Thyroid gland (tissue), 4 donors: ENCODE measurements at regions not wholly inside any gene's neighbourhood (a gene's known extent, or its start where the extent isn't known, plus 50 kb on each side); places are given as distances from the start of the nearest gene placed in this dataset.

ENCODE experiments used
- DNase-seq, 2 donors: peaks; one replicate each; pipeline ENCODE4 v3.0.0-alpha.2; 2019
- H3K27ac ChIP-seq, 3 donors: fragments of 200-600 bp; sonication (generic); 1 replicate in 2 of 3; 2 replicates in 1 of 3; pipeline ENCODE4 v1.5.1; 2016 to 2019; ENCODE audit warnings: mild to moderate bottlenecking in 1 of 3, moderate library complexity in 1 of 3
- H3K27me3 ChIP-seq: fragments of 200-600 bp; sonication (generic); one replicate; pipeline ENCODE4 v1.5.1; 2019
- H3K36me3 ChIP-seq, 2 donors: fragments of 200-600 bp; sonication (generic); one replicate each; pipeline ENCODE4 v1.5.1; 2016 to 2019
- H3K4me1 ChIP-seq, 2 donors: fragments of 200-600 bp; sonication (generic); one replicate each; pipeline ENCODE4 v1.5.1; 2017 to 2019
- H3K4me3 ChIP-seq, 3 donors: fragments of 200-600 bp; sonication (generic); replicated peaks in 1 of 3; 1 replicate in 2 of 3; 2 replicates in 1 of 3; pipeline ENCODE4 v1.5.1; 2016; ENCODE audit warnings: mild to moderate bottlenecking in 1 of 3
- H3K9me3 ChIP-seq: fragments of 200-600 bp; sonication (generic); one replicate; pipeline ENCODE4 v1.5.1; 2017
- CTCF ChIP-seq, 6 experiments: fragments of 200-600 bp in 3 of 6; fragments of 450-650 bp in 3 of 6; sonication (generic) in 3 of 6; IDR thresholded peaks; one replicate each; pipeline ENCODE4 v1.5.1; 2016 to 2019; ENCODE audit warnings: antibody characterized with exemption in 6 of 6, mild to moderate bottlenecking in 2 of 6, inconsistent platforms in 1 of 6, moderate library complexity in 1 of 6
- POLR2A ChIP-seq, 2 donors: fragments of 450-650 bp; IDR thresholded peaks; one replicate each; pipeline ENCODE4 v1.6.1; 2017; ENCODE audit warnings: antibody characterized with exemption in 2 of 2, mild to moderate bottlenecking in 2 of 2, moderate library complexity in 1 of 2
- WGBS, 2 donors: methylation state at CpG; one replicate each; pipeline ENCODE4 v1.1.5; 2017; 5-methylcytosine and 5-hydroxymethylcytosine counted together
- intact Hi-C: fragments of 100-400 bp; cut with DNase I; formaldehyde crosslinking; loops from one replicate; pipeline ENCODE4 v1.15.1; 2023

- no peaks in the 10 kb centered on the region for H3K9me3 ChIP-seq
- H3K4me1 ChIP-seq: no peaks in the 10 kb centered on the region
- no peaks in the 10 kb centered on the region for H3K27me3 ChIP-seq
- H3K36me3 ChIP-seq: no peaks in the 10 kb centered on the region
- WGBS, 2 donors: 87 to 88% methylated on average over 2 of the region's 2 CpGs
- intact Hi-C loops: no loop called here
- no peak for TF ChIP-seq POLR2A (IDR thresholded peaks at IDR 0.05)
- no peak for TF ChIP-seq CTCF (IDR thresholded peaks at IDR 0.05)
- DNase-seq: no peak
- H3K27ac ChIP-seq: no peak overlapping the region
- no peak overlapping the region for H3K4me3 ChIP-seq
Measured at GRCh38 chr4:126451237-126451873, 1136.6 kb downstream of the FAT4 start.

GRCh38 chr4:126455865-126456264 lies 1141.1 kb downstream of the FAT4 start:
- no peaks in the 10 kb centered on the region for H3K4me1 ChIP-seq
- H3K36me3 ChIP-seq: no peaks in the 10 kb centered on the region
- H3K4me3 ChIP-seq: no peak overlapping the region
- no peak for TF ChIP-seq CTCF (IDR thresholded peaks at IDR 0.05)
- TF ChIP-seq POLR2A (IDR thresholded peaks at IDR 0.05): no peak
- H3K27me3 ChIP-seq: no peaks in the 10 kb centered on the region
- WGBS, 2 donors: 92 to 96% methylated on average over 4 of the region's 4 CpGs
- H3K27ac ChIP-seq: no peak overlapping the region
- no peaks in the 10 kb centered on the region for H3K9me3 ChIP-seq
- intact Hi-C loops: no loop called here
- no peak for DNase-seq

- 91 to 92% methylated on average over 1 of the region's 1 CpG for WGBS, 2 donors
- H3K9me3 ChIP-seq: no peaks in the 10 kb centered on the region
- no peak overlapping the region for H3K27ac ChIP-seq
- H3K36me3 ChIP-seq: no peaks in the 10 kb centered on the region
- TF ChIP-seq POLR2A (IDR thresholded peaks at IDR 0.05): no peak
- no peak overlapping the region for H3K4me3 ChIP-seq
- H3K27me3 ChIP-seq: no peaks in the 10 kb centered on the region
- intact Hi-C loops: no loop called here
- H3K4me1 ChIP-seq: no peaks in the 10 kb centered on the region
- DNase-seq: no peak
Measured at GRCh38 chr4:126458993-126459392, 1144.2 kb downstream of the FAT4 start.

- Histone ChIP-seq H3K4me1 (no peaks in the 10 kb centered on the region), H3K36me3 (no peaks in the 10 kb centered on the region), H3K4me3 (no peak overlapping the region), H3K27ac (no peak overlapping the region), H3K27me3 (no peaks in the 10 kb centered on the region), H3K9me3 (no peaks in the 10 kb centered on the region)
- intact Hi-C loops: no loop called here
- no peak for DNase-seq
- WGBS, 2 donors: 89 to 91% methylated on average over 1 of the region's 1 CpG
- TF ChIP-seq POLR2A (IDR thresholded peaks at IDR 0.05) (no peak), CTCF (IDR thresholded peaks at IDR 0.05) (no peak)
Measured at GRCh38 chr4:126465341-126465740, 1150.6 kb downstream of the FAT4 start.

GRCh38 chr4:126466848-126467247 lies 1152.1 kb downstream of the FAT4 start:
- Histone ChIP-seq H3K27ac (no peak overlapping the region), H3K27me3 (no peaks in the 10 kb centered on the region), H3K9me3 (no peaks in the 10 kb centered on the region), H3K4me1 (no peaks in the 10 kb centered on the region), H3K36me3 (no peaks in the 10 kb centered on the region), H3K4me3 (no peak overlapping the region)
- no peak for DNase-seq
- TF ChIP-seq CTCF (IDR thresholded peaks at IDR 0.05): no peak
- TF ChIP-seq POLR2A (IDR thresholded peaks at IDR 0.05): no peak
- intact Hi-C loops: no loop called here
- 93 to 98% methylated on average over 2 of the region's 2 CpGs for WGBS, 2 donors
